GM23248 (cell line): ENCODE measurements at regions not wholly inside any gene's neighbourhood (a gene's known extent, or its start where the extent isn't known, plus 50 kb on each side); places are given as distances from the start of the nearest gene placed in this dataset.

Experiments used
- DNase-seq: peaks from one replicate; pipeline ENCODE4 v3.0.0-alpha.2; 2015
- H2AFZ ChIP-seq: fragments of 200-600 bp; sonication (generic); 2 replicates; pipeline ENCODE4 v1.6.1; 2016; ENCODE audit warnings: antibody characterized with exemption
- H3F3A ChIP-seq: fragments of 200-600 bp; sonication (generic); 2 replicates; pipeline ENCODE4 v1.6.1; 2016; ENCODE audit warnings: mild to moderate bottlenecking, antibody characterized with exemption, mixed run types; ENCODE audit not compliant: insufficient read depth
- H3K27ac ChIP-seq: fragments of 200-600 bp; sonication (generic); 2 replicates; pipeline ENCODE4 v1.5.1; 2016; ENCODE audit warnings: mild to moderate bottlenecking
- H3K27me3 ChIP-seq: fragments of 200-600 bp; sonication (generic); replicated peaks from 2 replicates; pipeline ENCODE4 v1.6.1; 2016; ENCODE audit warnings: mild to moderate bottlenecking; ENCODE audit not compliant: insufficient read depth
- H3K36me3 ChIP-seq: fragments of 200-600 bp; sonication (generic); 2 replicates; pipeline ENCODE4 v1.6.1; 2016; ENCODE audit warnings: low read depth, mild to moderate bottlenecking
- H3K4me1 ChIP-seq: fragments of 200-600 bp; sonication (generic); 2 replicates; pipeline ENCODE4 v1.6.1; 2016; ENCODE audit warnings: mild to moderate bottlenecking; ENCODE audit not compliant: insufficient read depth
- H3K4me2 ChIP-seq: fragments of 200-600 bp; sonication (generic); one replicate; pipeline ENCODE4 v1.6.1; 2016; ENCODE audit warnings: mild to moderate bottlenecking; ENCODE audit not compliant: unreplicated experiment
- H3K4me3 ChIP-seq: fragments of 200-600 bp; sonication (generic); 2 replicates; pipeline ENCODE4 v1.5.1; 2016; ENCODE audit warnings: mild to moderate bottlenecking
- H3K79me2 ChIP-seq: fragments of 200-600 bp; sonication (generic); 2 replicates; pipeline ENCODE4 v1.6.1; 2016; ENCODE audit warnings: mild to moderate bottlenecking; ENCODE audit not compliant: insufficient read depth
- H3K9ac ChIP-seq: fragments of 200-600 bp; sonication (generic); 2 replicates; pipeline ENCODE4 v1.6.1; 2016; ENCODE audit warnings: mild to moderate bottlenecking
- H3K9me2 ChIP-seq: fragments of 200-600 bp; sonication (generic); 2 replicates; pipeline ENCODE4 v1.6.1; 2016; ENCODE audit warnings: mixed run types, mild to moderate bottlenecking, moderate library complexity; ENCODE audit not compliant: insufficient read depth
- H3K9me3 ChIP-seq: fragments of 200-600 bp; sonication (generic); one replicate; pipeline ENCODE4 v1.6.1; 2017; ENCODE audit warnings: low read depth
- H4K20me1 ChIP-seq: fragments of 200-600 bp; sonication (generic); 2 replicates; pipeline ENCODE4 v1.6.0; 2016; ENCODE audit not compliant: insufficient read depth
- EZH2 ChIP-seq: fragments of 200-600 bp; sonication (generic); IDR thresholded peaks from 2 replicates; pipeline ENCODE4 v1.6.1; 2018; ENCODE audit warnings: antibody characterized with exemption, mild to moderate bottlenecking; ENCODE audit not compliant: insufficient read depth, poor library complexity, severe bottlenecking
- EZH2phosphoT487 ChIP-seq: fragments of 200-600 bp; sonication (generic); IDR thresholded peaks from 2 replicates; pipeline ENCODE4 v1.6.1; 2018; ENCODE audit warnings: antibody characterized with exemption, moderate library complexity, mild to moderate bottlenecking, low read depth; ENCODE audit not compliant: insufficient read depth
- WGBS, 2 experiments: methylation state at CpG; one replicate each; pipeline ENCODE4 v1.1.6; 2015 to 2017; ENCODE audit warnings: low lambda C conversion rate in 2 of 2, low coverage in 1 of 2; ENCODE audit errors: missing lambda C conversion rate in 2 of 2; 5-methylcytosine and 5-hydroxymethylcytosine counted together
- in situ Hi-C: fragments of 300-500 bp; cut with MboI; formaldehyde crosslinking; loops from 2 replicates; pipeline ENCODE4 v1.15.0; 2020

- Histone ChIP-seq H3K79me2 (no peaks in the 10 kb centered on the region), H3K9me3 (no peaks in the 10 kb centered on the region), H4K20me1 (no peaks in the 10 kb centered on the region), H3K9ac (no peak overlapping the region), H3K27me3 (no peaks in the 10 kb centered on the region; the same call in 1 of the 2 replicates), H3K27ac (no peak overlapping the region), H3K4me3 (no peak overlapping the region), H3K4me2 (no peak overlapping the region), H3K4me1 (no peaks in the 10 kb centered on the region), H3K9me2 (no peaks in the 10 kb centered on the region), H3K36me3 (no peaks in the 10 kb centered on the region), H3F3A (no peaks in the 10 kb centered on the region), H2AFZ (no peak overlapping the region)
- TF ChIP-seq EZH2phosphoT487 (no peak), EZH2 (no peak)
- DNase-seq, result no peak
- 76 to 81% methylated on average over 5 of the region's 5 CpGs for WGBS, 2 experiments
- in situ Hi-C loops, result no loop called here
These were observed 87.8 kb upstream of the HSPA9 start for GRCh38 chr5:138663009-138663408.

- Histone ChIP-seq H3K9me3 (no peaks in the 10 kb centered on the region), H4K20me1 (no peaks in the 10 kb centered on the region), H3K9me2 (no peaks in the 10 kb centered on the region), H3K79me2 (no peaks in the 10 kb centered on the region), H2AFZ (no peak overlapping the region), H3K9ac (no peak overlapping the region), H3K4me1 (no peaks in the 10 kb centered on the region), H3K4me3 (no peak overlapping the region), H3K36me3 (no peaks in the 10 kb centered on the region), H3K4me2 (no peak overlapping the region), H3K27ac (no peak overlapping the region), H3K27me3 (no peaks in the 10 kb centered on the region; the same call in 1 of the 2 replicates), H3F3A (no peaks in the 10 kb centered on the region)
- DNase-seq, result peak; percentile 36
- TF ChIP-seq EZH2phosphoT487, result no peak
- TF ChIP-seq EZH2, result no peak
- WGBS, 2 experiments, result 78 to 82% methylated on average over 6 of the region's 6 CpGs
- in situ Hi-C loops, result no loop called here
These were observed 87.4 kb upstream of the HSPA9 start for GRCh38 chr5:138662599-138662998.

GRCh38 chr5:138661991-138662434 lies 86.8 kb upstream of the HSPA9 start:
- WGBS, 2 experiments, result 2 to 6% methylated on average over 5 of the region's 5 CpGs
- Histone ChIP-seq H3K9me3 (no peaks in the 10 kb centered on the region), H3K9ac (no peak overlapping the region), H3K4me1 (no peaks in the 10 kb centered on the region), H3K36me3 (no peaks in the 10 kb centered on the region), H3K4me2 (no peak overlapping the region), H3K27me3 (no peaks in the 10 kb centered on the region; the same call in 1 of the 2 replicates), H3K27ac (no peak overlapping the region), H3K9me2 (no peaks in the 10 kb centered on the region), H3K4me3 (no peak overlapping the region), H2AFZ (no peak overlapping the region), H3K79me2 (no peaks in the 10 kb centered on the region), H3F3A (no peaks in the 10 kb centered on the region), H4K20me1 (no peaks in the 10 kb centered on the region)
- DNase-seq, result no peak
- TF ChIP-seq EZH2phosphoT487 (no peak), EZH2 (no peak)
- in situ Hi-C loops, result no loop called here

- no peaks in the 10 kb centered on the region for H3K36me3 ChIP-seq
- no peak overlapping the region for H3K4me2 ChIP-seq
- H3F3A ChIP-seq, result no peaks in the 10 kb centered on the region
- TF ChIP-seq EZH2 (no peak), EZH2phosphoT487 (no peak)
- H3K27ac ChIP-seq, result no peak overlapping the region
- H3K79me2 ChIP-seq, result no peaks in the 10 kb centered on the region
- no peak overlapping the region for H2AFZ ChIP-seq
- H3K9ac ChIP-seq, result no peak overlapping the region
- no peaks in the 10 kb centered on the region; the same call in 1 of the 2 replicates for H3K27me3 ChIP-seq
- no peaks in the 10 kb centered on the region for H3K4me1 ChIP-seq
- in situ Hi-C loops, result no loop called here
- WGBS, 2 experiments, result 74 to 75% methylated on average over 19 of the region's 19 CpGs
- no peaks in the 10 kb centered on the region for H4K20me1 ChIP-seq
- no peaks in the 10 kb centered on the region for H3K9me3 ChIP-seq
- DNase-seq, result no peak
- no peak overlapping the region for H3K4me3 ChIP-seq
- H3K9me2 ChIP-seq, result no peaks in the 10 kb centered on the region
These were observed 86.2 kb upstream of the HSPA9 start for GRCh38 chr5:138661291-138661960.
